ENCODE measurements at regions not wholly inside any gene's neighbourhood (a gene's known extent, or its start where the extent isn't known, plus 50 kb on each side); places are given as distances from the start of the nearest gene placed in this dataset.

DNA sequence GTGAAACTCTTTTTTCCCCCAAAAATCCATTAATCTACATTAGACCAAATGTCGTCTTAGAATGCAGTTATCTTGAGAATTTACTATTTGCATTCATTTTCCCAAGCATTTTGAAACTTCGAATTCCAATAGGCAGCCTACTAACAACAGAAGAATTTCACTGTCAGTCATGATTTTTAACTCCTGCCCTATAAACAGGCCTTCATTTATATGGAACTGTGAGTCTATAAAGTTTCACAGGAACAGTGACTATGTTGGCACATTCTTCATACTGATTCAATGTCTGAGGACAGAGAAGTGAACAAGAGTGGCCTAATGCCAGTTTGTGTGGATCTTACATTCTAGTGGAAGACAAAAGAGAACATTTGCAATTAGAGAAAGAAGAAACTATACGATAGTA, 198.0 kb downstream of the PCDH17 start:
- TF ChIP-seq, protein P1, sequence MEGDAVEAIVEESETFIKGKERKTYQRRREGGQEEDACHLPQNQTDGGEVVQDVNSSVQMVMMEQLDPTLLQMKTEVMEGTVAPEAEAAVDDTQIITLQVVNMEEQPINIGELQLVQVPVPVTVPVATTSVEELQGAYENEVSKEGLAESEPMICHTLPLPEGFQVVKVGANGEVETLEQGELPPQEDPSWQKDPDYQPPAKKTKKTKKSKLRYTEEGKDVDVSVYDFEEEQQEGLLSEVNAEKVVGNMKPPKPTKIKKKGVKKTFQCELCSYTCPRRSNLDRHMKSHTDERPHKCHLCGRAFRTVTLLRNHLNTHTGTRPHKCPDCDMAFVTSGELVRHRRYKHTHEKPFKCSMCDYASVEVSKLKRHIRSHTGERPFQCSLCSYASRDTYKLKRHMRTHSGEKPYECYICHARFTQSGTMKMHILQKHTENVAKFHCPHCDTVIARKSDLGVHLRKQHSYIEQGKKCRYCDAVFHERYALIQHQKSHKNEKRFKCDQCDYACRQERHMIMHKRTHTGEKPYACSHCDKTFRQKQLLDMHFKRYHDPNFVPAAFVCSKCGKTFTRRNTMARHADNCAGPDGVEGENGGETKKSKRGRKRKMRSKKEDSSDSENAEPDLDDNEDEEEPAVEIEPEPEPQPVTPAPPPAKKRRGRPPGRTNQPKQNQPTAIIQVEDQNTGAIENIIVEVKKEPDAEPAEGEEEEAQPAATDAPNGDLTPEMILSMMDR (IDR thresholded peaks at IDR 0.05), result no peak
- TF ChIP-seq POLR2AphosphoS5 (IDR thresholded peaks at IDR 0.05) (no peak), POLR2A (IDR thresholded peaks at IDR 0.05) (no peak), EP300 (IDR thresholded peaks at IDR 0.05) (no peak)
- Histone ChIP-seq H3K27me3 (no peaks in the 10 kb centered on the region), H3K36me3 (no peaks in the 10 kb centered on the region), H3K4me3 (no peak overlapping the region), H3K27ac (no peak overlapping the region), H3K9me3 (no peaks in the 10 kb centered on the region), H3K4me1 (no peaks in the 10 kb centered on the region)
- intact Hi-C loops (cut with DNase I), result no loop called here
- 80 to 87% methylated on average over 3 of the region's 3 CpGs for WGBS, 2 donors
- no peak for DNase-seq

DNA sequence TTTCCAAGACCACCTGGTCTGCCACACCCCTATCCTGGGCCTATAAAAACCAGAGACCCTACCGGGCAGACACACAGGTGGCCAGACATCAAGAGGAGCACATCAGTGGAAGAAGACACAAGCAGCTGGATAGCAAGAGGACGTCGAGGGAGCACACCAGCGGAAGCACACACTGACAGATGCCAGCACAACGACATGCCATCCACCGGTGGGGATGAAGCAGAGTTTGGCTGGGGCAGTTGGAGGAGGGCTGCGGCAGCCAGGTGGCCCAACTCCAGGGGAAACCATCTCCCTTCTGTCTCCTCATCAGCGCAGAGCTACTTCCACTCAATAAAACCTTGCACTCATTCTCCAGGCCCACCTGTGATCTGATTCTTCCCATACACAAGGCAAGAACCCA, 200.6 kb downstream of the PCDH17 start:
- Histone ChIP-seq H3K27me3 (no peaks in the 10 kb centered on the region), H3K36me3 (no peaks in the 10 kb centered on the region), H3K27ac (no peak overlapping the region), H3K4me1 (no peaks in the 10 kb centered on the region), H3K4me3 (no peak overlapping the region), H3K9me3 (no peaks in the 10 kb centered on the region)
- intact Hi-C loops (cut with DNase I), result no loop called here
- DNase-seq, result no peak
- WGBS, 2 donors, result 91% methylated on average over 8 of the region's 8 CpGs
- TF ChIP-seq EP300 (IDR thresholded peaks at IDR 0.05) (no peak), POLR2A (IDR thresholded peaks at IDR 0.05) (no peak), POLR2AphosphoS5 (IDR thresholded peaks at IDR 0.05) (no peak)
- TF ChIP-seq, protein P1 (IDR thresholded peaks at IDR 0.05), result no peak

DNA sequence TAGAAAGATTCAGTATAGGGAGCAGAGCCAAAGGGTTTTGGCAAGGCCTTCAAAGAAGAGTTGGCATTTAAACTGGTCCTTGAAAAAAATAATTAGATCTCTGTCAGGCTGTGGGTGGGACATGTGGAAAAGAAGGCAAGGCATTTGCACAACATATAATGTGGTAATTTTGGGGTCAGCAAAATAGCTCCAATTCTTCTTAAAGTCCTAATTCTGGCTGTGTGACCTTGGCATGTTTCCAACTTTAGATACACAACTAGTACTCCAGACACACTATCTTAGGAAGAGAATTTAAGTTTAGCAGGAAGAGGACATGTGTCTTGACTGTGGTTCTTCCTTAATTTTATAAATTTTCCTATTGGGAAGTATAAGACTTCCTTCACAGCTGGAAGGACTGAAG, 206.3 kb downstream of the PCDH17 start:
- no peak for DNase-seq
- H3K4me1 ChIP-seq, result no peaks in the 10 kb centered on the region
- H3K27me3 ChIP-seq, result no peaks in the 10 kb centered on the region
- no peak overlapping the region for H3K4me3 ChIP-seq
- intact Hi-C loops (cut with DNase I), result no loop called here
- H3K27ac ChIP-seq, result no peak overlapping the region
- H3K36me3 ChIP-seq, result no peaks in the 10 kb centered on the region
- no peaks in the 10 kb centered on the region for H3K9me3 ChIP-seq
- TF ChIP-seq POLR2A (IDR thresholded peaks at IDR 0.05) (no peak), POLR2AphosphoS5 (IDR thresholded peaks at IDR 0.05) (no peak), EP300 (IDR thresholded peaks at IDR 0.05) (no peak)
- TF ChIP-seq, protein P1 (IDR thresholded peaks at IDR 0.05), result no peak

DNA sequence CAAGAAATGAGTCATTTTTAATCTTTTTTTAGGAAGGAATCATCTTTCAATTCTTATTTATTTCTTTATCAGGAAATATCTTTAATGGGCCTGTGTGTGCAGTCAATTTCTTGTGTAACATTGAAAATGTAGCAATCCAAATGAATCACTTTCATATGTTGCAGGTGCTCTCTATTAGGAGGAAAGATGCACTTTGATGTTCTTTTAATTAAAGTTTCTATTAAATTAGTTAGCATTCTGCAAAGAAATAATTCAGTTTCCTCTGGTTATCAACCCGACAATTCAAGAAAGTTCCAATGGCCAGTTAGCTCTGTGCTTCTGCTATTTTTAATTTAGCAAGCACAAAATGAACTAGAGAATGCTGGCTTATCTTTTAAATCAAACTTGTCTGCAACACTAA, 212.0 kb downstream of the PCDH17 start:
- TF ChIP-seq POLR2A (IDR thresholded peaks at IDR 0.05) (no peak), POLR2AphosphoS5 (IDR thresholded peaks at IDR 0.05) (no peak), EP300 (IDR thresholded peaks at IDR 0.05) (no peak)
- TF ChIP-seq, protein P1 (IDR thresholded peaks at IDR 0.05), result no peak
- Histone ChIP-seq H3K27me3 (no peaks in the 10 kb centered on the region), H3K4me3 (no peak overlapping the region), H3K27ac (no peak overlapping the region), H3K36me3 (no peaks in the 10 kb centered on the region), H3K4me1 (no peaks in the 10 kb centered on the region), H3K9me3 (peaks cover 0 to 5% (median 2%) of the 10 kb centered on the region in 4 donors)
- no peak for DNase-seq
- 72 to 87% methylated on average over 1 of the region's 1 CpG for WGBS, 2 donors
- intact Hi-C loops (cut with DNase I), result no loop called here

DNA sequence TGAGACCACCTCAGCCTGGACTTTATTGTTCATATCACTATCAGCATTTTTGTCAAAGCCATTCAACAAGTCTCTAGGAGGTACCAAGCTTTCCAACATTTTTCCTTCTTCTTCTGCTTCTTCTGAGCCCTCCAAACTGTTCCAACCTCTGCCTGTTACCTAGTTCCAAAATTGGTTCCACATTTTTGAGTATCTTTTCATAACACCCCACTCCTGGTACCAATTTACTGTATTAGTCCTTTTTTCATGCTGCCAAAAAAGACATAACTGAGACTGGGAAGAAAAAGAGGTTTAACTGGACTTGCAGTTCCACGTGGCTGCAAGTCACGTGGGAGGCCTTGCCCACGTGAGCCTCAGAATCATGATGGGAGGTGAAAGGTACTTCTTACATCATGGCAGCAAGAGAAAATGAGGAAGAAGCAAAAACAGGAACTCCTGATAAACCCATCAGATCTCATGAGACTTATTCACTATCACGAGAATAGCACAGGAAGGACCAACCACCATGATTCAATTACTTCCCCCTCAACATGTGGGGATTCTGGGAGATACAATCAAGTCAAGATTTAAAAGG, 215.1 kb downstream of the PCDH17 start:
- intact Hi-C loops (cut with DNase I), result no loop called here
- 79 to 85% methylated on average over 4 of the region's 4 CpGs for WGBS, 2 donors
- Histone ChIP-seq H3K36me3 (no peaks in the 10 kb centered on the region), H3K27ac (no peak overlapping the region), H3K4me1 (no peaks in the 10 kb centered on the region), H3K9me3 (peaks cover 0 to 5% (median 2%) of the 10 kb centered on the region in 4 donors), H3K4me3 (no peak overlapping the region), H3K27me3 (no peaks in the 10 kb centered on the region)
- DNase-seq, result no peak
- no peak for TF ChIP-seq POLR2AphosphoS5 (IDR thresholded peaks at IDR 0.05)
- TF ChIP-seq, protein P1 (IDR thresholded peaks at IDR 0.05), result no peak
- no peak for TF ChIP-seq EP300 (IDR thresholded peaks at IDR 0.05)
- no peak for TF ChIP-seq POLR2A (IDR thresholded peaks at IDR 0.05)

All from sigmoid colon (tissue), 6 donors.